GM21619 (cell line): ENCODE measurements at regions not wholly inside any gene's neighbourhood (a gene's known extent, or its start where the extent isn't known, plus 50 kb on each side); places are given as distances from the start of the nearest gene placed in this dataset.
"Not testable (repeated sequence)": the region's sequence is repeated elsewhere in the genome, so short reads cannot be mapped to it uniquely, and the experiment has no call there.

ENCODE experiments used
- ATAC-seq: cut with Tn5 transposase; IDR thresholded peaks from one replicate; pipeline ENCODE4 v1.9.1; 2021; ENCODE audit not compliant: unreplicated experiment

DNA sequence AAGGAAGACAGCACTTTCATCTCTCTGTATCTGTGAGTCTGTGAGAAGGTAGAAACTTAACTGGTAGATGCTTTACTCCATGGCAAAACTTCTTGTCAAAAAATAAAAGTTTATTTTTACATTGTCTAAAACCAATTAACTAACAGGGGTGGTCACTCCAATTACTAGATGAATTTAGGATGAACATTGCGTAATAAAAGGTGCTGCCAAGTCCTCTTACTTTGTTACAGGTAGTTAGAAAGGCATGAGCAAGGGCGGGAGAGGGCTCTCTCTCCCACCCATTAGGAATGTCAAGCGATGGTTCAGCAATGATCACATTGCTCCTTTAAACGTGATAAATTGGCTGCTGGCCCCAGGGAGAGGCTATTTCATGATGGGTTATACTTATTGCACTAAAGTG is 512.3 kb downstream of the SLITRK5 start:
- ATAC-seq: no peak

DNA sequence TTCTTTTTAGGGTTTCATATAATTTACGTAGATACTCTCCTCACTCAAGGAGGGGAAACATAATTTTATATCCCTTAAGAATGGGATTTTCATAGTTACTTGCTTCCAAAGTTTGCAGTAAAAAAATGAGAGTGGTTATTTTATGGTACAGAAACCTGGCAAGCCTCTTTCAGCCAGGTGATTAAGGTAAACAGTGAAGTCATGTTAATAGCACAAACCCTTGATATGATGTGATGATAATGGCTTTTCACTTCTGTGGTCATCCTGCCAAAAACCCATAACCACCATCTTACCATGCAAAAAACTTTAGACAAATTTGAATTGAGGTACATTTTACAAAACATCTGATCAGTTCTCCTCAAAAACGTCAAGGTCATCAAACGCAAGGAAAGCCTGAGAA is 517.8 kb downstream of the SLITRK5 start:
- no peak for ATAC-seq

DNA sequence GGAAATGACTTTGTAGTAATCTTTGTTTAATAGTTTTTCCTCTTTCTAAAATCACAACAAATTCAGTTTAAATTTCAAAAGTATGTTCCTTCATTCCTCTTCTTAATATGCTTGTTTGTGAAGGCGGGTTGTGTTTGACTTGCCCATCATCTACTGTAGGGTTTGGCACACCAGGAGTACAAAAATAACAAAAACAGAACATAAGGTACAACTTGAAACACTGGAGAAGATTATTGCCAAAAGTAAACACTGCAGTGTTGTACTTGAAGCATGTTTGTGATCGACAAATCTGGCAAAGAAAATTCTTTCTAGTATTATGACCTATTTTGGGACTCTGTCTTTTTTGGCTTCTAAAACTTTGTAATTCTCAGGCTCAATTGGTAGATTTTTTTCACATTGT is 518.6 kb downstream of the SLITRK5 start:
- ATAC-seq: no peak

DNA sequence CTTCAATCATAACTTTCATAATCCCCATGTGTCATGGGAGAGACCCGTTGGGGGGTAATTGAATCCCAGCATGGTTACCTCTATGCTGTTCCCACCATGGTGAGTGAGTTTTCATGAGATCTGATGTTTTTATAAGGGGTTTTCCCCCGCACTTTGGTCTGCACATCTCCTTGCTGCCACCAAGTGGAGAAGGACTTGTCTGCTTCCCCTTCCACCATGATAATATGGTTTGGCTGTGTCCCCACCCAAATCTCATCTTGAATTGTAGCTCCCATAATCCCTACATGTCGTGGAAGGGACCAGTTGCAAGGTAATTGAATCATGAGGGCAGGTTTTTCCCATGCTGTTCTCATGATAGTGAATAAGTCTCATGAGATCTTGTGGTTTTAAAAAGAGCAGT is 524.9 kb downstream of the SLITRK5 start:
- no peak for ATAC-seq

DNA sequence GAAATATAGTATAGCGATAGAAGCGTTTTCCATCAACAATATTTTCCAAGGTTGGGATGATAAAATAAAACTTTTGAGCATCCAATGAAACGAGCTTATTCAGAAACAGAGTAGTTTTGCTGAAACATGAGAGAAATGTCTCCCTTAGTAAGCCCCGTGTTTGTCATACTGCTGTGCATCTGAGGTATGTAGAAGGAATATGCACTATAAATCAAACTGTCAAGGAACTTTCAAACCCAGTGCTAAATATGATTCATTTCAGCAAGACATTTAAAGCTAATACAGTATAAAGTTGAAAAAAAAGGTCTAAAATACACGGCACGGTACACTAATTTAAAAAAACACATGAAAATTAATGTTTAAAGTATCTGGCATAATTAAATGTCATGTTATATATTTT is 546.2 kb downstream of the SLITRK5 start:
- ATAC-seq: no peak

DNA sequence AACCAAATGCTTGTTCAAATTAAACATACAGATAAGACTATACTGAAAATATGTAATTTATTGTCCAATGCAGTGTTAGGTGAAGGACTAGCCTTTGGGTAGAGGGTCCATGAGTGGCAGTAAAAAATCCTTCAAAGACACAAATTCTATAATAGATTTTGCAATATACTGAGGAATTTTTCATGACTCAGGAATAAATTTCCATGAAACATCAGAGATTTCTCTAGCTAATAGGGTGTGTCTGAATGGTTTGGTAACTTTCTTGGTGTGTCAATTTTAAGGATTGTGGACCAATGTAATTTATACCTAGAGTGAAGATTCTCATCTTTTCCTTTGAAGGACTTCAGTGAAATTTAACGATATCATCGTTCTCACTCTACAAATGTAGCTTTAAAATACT is 546.7 kb downstream of the SLITRK5 start:
- ATAC-seq: no peak

DNA sequence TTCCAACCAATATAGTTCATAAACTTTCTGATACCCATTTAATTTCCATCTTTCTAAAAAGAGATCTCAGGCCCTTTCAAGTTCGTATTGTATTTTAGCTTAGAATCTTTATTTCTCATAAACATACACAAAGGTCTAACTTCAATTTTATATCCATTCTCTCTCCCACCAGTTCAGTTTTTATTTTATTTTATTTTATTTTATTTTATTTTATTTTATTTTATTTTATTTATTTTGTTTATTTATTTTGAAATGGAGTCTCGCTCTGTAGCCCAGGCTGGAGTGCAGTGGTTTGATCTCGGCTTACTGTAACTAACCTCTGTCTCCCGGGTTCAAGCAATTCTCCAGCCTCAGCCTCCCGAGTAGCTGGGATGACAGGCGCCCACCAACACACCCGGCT is 552.8 kb downstream of the SLITRK5 start:
- ATAC-seq: no peak

DNA sequence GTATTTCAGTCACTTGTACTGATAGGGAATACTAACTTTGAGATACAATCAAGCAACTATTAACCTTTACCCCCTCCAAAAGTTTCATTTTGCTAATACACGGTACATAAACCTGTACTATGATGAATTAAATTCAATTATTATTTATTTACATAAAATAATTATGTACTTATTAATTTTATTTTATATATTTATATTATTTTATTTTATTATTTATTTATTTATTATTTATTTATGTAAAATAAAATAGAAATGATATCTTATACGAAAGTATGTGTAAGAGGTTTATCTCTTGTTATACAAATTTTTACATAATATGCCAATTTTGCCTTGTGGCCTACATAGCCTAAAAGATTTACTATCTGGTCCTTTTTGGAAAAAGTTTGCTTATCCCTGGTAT is 564.3 kb downstream of the SLITRK5 start:
- no peak for ATAC-seq

DNA sequence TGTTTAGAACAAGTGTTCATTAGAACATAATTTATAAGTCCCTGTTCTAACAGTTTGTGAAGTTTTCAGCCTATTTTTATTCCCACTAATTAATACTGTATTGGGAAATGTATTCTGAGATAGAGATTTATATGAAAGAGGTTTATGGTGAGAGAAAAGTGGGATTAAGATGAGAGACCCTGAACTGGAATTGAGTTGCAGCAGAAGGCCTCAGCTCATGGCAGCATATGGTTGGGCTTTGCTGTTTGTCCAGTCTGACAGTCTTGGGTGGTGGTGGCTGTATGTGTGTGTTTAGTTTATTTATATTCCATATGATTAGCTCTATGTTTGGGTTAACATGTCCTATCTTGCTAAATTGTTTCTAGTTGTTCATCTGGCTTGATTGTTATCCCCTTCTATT is 575.1 kb downstream of the SLITRK5 start:
- ATAC-seq: no peak

DNA sequence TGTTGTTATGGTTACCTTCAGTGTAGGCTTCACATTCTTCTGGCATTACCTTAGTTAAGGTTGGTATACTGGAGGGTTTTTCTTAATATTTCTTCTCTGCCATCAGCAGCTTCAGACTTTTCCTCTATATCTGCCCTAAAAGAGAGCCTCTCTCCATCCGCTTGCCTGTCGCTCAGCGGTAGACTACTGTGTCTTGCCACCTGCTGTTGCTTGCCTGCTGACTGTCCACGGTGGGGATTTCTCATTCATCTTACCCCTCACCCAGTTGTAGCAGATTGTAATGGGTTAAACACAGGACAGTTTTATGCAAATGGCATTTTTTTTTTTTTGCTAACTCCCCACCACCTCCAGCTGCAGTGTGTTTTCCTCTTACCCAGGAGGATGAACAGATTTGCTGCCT is 577.2 kb downstream of the SLITRK5 start:
- ATAC-seq: no peak

DNA sequence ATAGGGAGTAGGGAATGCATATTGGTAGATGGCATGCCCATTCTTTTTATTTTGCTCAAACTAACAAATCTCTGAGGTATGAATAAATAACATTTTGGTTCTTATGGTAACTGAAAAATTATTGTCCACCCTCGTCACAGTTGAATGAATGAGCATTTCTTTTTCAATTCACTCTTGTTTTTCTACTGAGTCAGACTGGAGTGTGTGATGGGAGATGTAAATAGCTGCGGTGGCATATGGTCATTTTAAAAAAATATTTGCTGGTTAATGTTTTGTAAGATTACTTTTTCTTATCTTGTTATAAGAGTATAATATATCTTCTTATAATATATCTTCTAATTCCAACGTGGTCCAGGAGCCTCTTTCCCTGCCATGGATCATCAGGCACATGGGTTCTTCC is 586.5 kb downstream of the SLITRK5 start:
- ATAC-seq: no peak

DNA sequence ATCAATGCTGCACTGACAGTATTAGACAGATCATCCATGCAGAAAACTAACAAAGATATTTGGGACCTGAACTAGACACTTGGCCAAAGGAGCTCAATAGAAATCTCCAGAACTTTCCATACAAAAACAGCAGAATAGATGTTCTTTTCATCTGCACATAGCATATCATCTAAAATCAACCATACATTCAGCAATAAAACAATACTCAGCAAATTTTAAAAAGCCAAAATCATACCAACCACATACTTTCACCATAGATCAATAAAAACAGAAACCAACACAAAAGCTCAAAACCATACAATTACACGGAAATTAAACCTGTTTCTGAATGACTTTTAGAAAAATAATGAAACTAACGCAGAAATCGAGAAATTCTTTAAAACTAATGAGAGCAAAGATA is 592.6 kb downstream of the SLITRK5 start:
- ATAC-seq: no peak

DNA sequence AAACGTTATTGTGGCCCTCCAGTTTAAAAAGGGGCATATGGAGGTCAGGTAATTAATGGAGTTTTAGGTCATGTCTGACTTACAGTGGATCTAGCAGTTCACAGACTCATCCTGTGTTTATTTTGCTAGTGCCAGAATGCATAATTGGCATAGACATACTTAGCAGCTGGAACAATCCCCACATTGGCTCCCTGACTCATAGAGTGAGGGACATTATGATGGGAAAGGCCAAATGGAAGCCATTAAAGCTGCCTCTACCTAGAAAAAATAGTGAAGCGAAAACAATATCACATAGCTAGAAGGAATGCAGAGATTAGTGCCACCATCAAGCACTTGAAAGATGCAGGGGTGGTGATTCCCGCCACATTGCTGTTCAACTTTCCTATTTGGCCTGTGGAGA is 610.7 kb downstream of the SLITRK5 start:
- no peak for ATAC-seq

DNA sequence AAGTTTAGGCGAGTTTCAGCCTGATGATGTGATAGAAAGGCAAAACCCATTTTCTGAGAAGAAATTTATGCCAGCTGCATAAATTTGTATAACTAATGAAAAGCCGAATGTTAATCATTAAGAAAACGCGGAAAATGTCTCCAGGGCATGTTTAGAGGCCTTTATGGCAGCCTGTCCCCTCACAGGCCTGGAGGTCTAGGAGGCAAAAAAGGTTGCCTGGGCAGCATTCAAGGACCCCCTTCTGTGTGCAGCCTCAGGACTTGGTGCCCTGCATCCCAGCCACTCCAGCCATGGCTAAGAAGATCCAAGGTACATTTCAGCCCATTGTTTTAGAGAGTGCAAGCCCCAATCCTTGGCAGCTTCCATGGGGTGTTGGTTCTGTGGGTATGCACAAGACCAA is 614.2 kb downstream of the SLITRK5 start:
- ATAC-seq: no peak

DNA sequence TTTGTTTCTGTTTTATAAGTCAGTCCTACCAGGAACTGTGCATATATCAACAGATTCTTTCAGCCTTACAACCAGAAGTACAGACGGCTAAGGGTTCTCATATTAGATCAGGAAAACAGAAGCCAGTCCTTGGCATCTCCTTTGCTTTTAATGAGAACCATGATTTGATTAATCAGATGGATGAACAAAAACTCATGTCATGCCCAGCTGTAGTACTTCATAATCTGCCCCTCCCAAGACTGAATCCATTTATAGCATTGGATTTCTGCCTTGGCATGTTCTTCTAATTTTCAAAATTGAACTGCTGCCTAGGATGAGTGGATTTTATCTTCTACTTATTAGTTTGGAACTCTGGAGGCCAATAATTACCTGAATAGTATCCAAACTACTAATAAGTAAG is 617.2 kb downstream of the SLITRK5 start:
- no peak for ATAC-seq

DNA sequence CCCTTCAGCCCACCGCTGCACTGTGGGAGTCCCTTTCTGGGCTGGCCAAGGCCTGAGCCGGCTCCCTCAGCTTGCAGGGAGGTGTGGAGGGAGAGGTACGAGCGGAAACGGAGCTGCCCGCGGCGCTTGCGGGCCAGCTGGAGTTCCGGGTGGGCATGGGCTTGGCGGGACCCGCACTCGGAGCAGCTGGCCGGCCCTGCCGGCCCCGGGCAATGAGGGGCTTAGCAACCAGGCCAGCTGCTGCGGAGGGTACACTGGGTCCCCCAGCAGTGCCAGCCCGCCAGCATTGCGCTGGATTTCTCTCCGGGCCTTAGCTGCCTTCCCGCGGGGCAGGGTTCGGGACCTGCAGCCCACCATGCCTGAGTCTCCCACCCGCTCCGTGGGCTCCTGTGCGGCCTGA is 620.6 kb downstream of the SLITRK5 start:
- ATAC-seq: not testable (repeated sequence)

DNA sequence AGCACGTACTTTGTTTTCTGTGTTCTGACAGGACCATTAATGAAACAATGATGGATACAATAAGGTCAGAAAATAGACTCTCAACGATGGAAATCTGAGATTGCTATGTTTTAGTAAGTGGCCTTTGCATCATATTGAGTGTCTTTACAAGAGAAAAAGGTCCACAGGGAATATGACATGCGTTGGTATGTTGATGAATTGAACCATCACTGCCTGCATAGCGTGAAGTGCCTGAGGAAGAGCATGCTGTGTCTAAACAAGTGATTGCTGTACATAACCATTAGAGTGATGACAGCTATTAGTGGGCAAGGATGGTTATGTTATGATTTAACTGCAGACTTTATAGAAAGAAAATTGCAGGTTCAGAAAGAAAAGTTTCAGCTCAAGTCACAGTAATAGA is 623.2 kb downstream of the SLITRK5 start:
- ATAC-seq: no peak

DNA sequence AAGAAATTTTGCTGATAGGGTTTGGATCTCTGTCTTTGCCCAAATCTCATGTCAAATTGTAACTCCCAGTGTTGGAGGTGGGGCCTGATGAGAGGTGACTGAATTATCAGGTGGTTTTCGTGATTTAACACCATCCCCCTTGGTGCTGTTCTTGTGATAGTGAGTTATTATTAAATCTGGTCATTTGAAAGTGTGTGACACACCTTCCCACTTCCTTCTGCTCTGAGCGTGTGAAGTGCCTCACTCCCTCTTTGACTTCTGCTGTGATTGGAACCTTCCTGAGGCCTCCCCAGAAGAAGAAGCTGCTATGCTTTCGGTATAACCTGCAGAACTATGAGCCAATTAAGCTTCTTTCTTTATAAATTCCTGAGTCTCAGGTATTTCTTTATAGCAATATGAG is 632.0 kb downstream of the SLITRK5 start:
- ATAC-seq: no peak

DNA sequence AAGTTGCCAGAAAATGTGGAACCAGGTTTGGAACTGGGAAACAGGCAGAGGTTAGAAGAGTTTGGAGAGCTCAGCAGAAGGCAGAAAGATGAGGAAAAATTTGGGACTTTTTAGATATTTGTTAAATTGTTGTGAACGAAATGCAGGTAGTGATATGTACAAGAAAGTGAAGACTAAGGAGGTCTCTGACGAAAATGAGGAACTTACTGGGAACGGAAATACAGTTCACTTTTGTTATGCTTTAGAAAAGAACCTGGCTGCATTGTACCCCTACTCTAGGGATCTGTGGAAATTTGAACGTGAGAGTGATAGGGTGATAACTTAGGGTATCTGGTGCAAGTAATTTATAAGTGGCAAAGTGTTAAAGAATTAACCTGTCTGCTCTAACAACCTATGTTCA is 632.4 kb downstream of the SLITRK5 start:
- no peak for ATAC-seq

DNA sequence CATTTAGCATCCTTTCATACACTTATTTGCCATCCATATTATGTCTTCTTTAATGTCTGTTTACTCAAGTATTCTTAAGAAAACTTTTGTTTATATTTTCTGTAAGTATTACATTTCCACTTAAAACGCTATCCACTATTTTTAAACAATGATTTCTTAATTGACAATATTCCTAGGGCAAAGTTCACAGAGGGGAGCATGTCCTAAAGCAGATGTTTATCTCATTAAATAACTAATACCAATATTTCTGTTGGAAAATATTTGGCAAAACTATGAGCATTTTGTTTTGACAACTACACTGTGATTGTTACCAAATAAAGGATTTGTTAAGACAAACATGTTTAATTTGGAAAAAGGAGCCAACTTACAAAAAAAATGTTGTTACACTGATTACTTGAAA is 643.3 kb downstream of the SLITRK5 start:
- no peak for ATAC-seq

DNA sequence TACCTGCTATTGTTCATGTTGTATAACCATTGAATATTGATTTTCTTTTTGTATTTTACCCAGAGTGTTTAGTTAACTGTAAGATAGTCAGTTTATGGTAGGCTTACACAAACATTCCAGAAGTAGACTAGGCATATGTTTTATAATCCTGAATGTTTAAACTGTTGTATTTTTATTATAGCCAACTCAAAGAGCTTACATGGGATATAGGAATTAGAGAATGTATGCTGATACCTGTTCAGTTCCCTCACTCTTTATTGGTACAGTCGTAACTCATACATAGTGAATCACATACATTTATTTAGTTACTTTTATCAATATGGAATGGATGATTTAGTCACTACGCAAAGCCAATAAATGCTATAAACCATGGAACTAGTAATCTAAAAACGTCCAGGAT is 657.9 kb downstream of the SLITRK5 start:
- no peak for ATAC-seq

DNA sequence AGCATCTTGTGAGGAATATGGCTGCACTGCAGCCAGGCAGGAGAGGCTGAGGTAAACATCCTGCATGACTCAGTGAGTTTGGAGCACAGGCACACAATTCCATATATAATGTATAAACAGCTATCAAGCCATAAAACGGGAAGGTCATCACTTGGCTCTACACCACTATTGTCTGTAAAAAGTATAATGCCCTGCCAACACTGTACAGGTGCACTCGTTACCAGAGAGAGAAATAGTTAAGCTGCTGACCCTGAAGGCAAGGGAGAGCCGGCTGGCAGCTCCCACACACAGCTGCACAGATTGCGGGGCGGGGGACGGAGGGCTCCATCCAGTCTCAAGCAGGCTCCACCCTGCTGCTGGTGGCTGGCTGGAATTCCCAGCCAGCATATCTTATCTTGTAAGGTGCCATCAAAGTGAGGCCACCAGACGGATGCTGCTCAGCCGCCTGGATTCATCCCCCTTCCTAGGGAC is 668.1 kb downstream of the SLITRK5 start:
- no peak for ATAC-seq

DNA sequence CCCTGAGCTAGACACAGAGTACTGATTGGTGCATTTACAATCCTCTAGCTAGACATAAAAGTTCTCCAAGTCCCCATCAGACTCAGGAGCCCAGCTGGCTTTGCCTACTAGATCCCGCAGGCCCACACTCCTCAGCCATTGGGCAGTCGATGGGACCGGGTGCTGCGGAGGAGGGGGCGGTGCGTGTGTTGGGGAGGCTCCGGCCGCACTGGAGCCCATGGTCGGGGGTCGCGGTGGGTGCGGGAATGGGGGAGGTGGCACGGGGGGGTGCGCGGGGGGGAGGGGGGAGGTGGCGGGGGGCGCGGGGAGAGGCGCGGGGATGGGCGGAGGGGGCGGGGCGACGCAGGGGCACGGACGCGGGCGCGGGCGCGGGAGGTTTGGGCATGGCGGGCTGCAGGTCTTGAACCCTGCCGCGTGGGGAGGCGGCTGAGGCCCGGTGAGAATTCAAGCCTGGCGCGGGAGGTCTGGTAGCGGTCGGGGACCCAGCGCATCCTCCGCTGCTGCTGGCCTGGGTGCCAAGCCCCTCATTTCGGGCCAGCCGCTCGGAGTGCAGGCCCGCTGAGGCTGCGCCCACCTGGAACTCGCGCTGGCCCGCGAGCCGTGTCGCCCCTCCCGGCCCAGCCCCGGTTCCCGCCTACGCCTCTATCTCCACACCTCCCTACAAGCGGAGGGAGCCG is 674.1 kb downstream of the SLITRK5 start:
- ATAC-seq: no peak

DNA sequence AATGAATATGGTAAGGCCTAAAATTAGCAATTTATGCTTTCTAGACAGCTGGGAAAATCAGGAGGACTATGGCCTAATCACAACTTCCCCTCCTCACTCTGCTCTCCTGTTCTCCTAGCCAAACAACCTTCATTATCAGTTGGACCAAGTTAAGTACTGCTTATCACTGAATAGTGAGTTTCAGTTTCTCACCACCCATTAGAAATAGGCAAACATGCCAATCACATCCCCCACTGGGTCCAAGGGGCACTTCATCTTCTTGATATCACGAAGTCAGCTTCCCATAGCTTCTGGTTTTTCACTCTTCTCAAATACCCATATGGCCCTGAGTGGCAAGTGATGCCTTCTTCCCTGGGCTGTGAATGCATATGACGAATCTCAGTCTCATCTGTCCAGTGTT is 689.6 kb downstream of the SLITRK5 start:
- ATAC-seq: no peak
